Endothelial cell (in vitro differentiated cells): ENCODE measurements at regions not wholly inside any gene's neighbourhood (a gene's known extent, or its start where the extent isn't known, plus 50 kb on each side); places are given as distances from the start of the nearest gene placed in this dataset.

Experiments used
- DNase-seq: peaks from one replicate; pipeline ENCODE4 v3.0.0; 2021; ENCODE audit warnings: low spot score
- H3K27ac Mint-ChIP-seq: one replicate; pipeline ENCODE4 v1.8.0; 2021; ENCODE audit warnings: mixed read lengths, inconsistent platforms; ENCODE audit not compliant: unreplicated experiment
- H3K27me3 Mint-ChIP-seq: one replicate; pipeline ENCODE4 v1.8.0; 2021; ENCODE audit warnings: mild to moderate bottlenecking, moderate library complexity, mixed read lengths, inconsistent platforms; ENCODE audit not compliant: unreplicated experiment
- H3K36me3 Mint-ChIP-seq: one replicate; pipeline ENCODE4 v1.8.0; 2021; ENCODE audit warnings: mild to moderate bottlenecking, low read depth, mixed read lengths, inconsistent platforms; ENCODE audit not compliant: unreplicated experiment
- H3K4me1 Mint-ChIP-seq: one replicate; pipeline ENCODE4 v1.8.0; 2021; ENCODE audit warnings: mild to moderate bottlenecking, mixed read lengths, inconsistent platforms; ENCODE audit not compliant: unreplicated experiment
- H3K4me3 Mint-ChIP-seq: one replicate; pipeline ENCODE4 v1.8.0; 2021; ENCODE audit warnings: mild to moderate bottlenecking, mixed read lengths, inconsistent platforms; ENCODE audit not compliant: unreplicated experiment
- H3K9me3 Mint-ChIP-seq: one replicate; pipeline ENCODE4 v1.8.0; 2021; ENCODE audit warnings: mixed read lengths, inconsistent platforms; ENCODE audit not compliant: unreplicated experiment
- TF ChIP-seq, protein P1 (sequence below): fragments of 200-600 bp; sonication (generic); IDR thresholded peaks from one replicate; pipeline ENCODE4 v1.5.0; 2021; ENCODE audit warnings: antibody characterized with exemption; ENCODE audit not compliant: unreplicated experiment

DNA sequence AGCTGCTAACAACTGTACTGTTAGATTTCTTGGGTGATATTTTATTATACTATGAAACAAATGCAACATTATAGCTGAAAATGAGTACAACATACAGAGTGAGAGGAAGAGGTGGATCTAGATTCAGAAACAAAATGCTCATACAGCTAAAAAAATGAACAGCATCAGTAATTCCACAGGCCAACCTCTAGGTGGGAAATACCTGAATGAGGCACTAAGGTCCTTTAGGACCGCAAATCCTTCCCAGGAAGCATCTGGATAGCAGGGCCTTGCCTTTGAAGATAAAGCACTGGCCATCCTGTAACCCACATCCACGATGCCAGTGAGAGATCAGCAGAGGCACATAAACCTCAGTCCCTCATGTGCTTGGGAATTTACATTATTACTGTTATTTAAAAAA is 310.8 kb downstream of the YTHDC2 start:
- no peak for DNase-seq
- H3K4me3 Mint-ChIP-seq, result no peak overlapping the region
- H3K36me3 Mint-ChIP-seq, result no peaks in the 10 kb centered on the region
- no peaks in the 10 kb centered on the region for H3K9me3 Mint-ChIP-seq
- TF ChIP-seq, protein P1, sequence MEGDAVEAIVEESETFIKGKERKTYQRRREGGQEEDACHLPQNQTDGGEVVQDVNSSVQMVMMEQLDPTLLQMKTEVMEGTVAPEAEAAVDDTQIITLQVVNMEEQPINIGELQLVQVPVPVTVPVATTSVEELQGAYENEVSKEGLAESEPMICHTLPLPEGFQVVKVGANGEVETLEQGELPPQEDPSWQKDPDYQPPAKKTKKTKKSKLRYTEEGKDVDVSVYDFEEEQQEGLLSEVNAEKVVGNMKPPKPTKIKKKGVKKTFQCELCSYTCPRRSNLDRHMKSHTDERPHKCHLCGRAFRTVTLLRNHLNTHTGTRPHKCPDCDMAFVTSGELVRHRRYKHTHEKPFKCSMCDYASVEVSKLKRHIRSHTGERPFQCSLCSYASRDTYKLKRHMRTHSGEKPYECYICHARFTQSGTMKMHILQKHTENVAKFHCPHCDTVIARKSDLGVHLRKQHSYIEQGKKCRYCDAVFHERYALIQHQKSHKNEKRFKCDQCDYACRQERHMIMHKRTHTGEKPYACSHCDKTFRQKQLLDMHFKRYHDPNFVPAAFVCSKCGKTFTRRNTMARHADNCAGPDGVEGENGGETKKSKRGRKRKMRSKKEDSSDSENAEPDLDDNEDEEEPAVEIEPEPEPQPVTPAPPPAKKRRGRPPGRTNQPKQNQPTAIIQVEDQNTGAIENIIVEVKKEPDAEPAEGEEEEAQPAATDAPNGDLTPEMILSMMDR, result peak; percentile 50
- no peaks in the 10 kb centered on the region for H3K4me1 Mint-ChIP-seq
- H3K27ac Mint-ChIP-seq, result no peak overlapping the region
- no peaks in the 10 kb centered on the region for H3K27me3 Mint-ChIP-seq

DNA sequence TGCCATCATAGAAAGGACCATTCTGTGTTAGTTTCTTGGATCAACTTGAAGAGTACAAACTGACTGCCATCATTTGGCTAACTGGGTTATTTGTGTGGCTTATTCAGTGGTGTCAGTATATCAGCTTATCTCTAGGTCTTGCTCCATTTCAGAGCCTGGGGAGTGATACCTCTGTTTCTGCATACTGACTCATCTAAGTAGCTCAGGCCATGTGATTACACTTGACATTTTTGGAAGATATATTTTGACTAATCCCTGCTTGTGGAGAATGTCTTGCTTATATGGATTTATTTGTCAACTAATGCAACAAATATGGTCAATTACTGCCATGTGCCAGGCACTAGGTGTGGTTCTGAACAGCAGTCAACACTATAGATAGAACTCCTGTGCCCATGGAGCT is 311.7 kb downstream of the YTHDC2 start:
- no peaks in the 10 kb centered on the region for H3K27me3 Mint-ChIP-seq
- no peak overlapping the region for H3K4me3 Mint-ChIP-seq
- H3K36me3 Mint-ChIP-seq, result no peaks in the 10 kb centered on the region
- H3K27ac Mint-ChIP-seq, result no peak overlapping the region
- TF ChIP-seq, protein P1, result no peak
- DNase-seq, result no peak
- no peaks in the 10 kb centered on the region for H3K9me3 Mint-ChIP-seq
- H3K4me1 Mint-ChIP-seq, result no peaks in the 10 kb centered on the region

DNA sequence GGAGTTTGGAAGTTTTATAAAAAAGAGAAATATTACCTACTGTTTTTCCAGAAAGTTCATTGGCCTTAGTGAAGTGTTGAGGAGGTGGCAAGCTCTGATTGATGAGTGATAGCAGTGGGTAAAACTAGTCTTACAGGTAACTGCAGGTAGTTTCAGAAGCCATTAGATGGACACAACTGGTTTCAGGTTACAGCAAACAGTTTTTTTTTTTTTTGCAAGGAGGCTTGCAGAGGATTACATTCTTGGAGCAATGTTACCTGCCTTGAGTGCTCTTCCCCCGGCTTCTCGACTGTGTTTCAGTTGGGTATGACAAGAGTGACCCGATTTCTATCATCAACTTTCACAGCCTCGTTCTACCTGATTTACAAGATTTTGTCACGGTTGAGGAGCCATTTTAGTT is 333.4 kb downstream of the YTHDC2 start:
- DNase-seq, result no peak
- no peaks in the 10 kb centered on the region for H3K9me3 Mint-ChIP-seq
- no peaks in the 10 kb centered on the region for H3K4me1 Mint-ChIP-seq
- H3K4me3 Mint-ChIP-seq, result no peak overlapping the region
- no peak overlapping the region for H3K27ac Mint-ChIP-seq
- TF ChIP-seq, protein P1, result no peak
- H3K36me3 Mint-ChIP-seq, result no peaks in the 10 kb centered on the region
- H3K27me3 Mint-ChIP-seq, result no peaks in the 10 kb centered on the region

DNA sequence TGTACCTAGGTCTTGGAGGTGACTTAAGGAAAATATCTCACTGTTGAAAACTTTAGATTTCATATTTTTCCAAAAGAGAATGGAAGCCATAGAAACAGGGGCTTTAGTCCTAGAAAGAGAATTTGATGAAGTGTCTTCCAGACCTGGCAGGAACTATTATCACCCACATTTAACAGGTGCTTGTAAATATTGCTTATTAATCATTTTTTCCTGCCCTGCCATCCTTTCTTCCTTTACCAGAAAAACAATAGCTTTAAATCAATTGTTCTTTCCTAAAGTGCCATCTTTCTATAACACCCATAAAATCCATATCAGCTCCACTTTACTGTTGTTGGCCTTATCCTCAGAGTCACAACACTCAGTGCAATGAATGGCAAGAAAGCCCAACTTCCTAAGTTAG is 350.9 kb downstream of the YTHDC2 start:
- no peak for DNase-seq
- no peaks in the 10 kb centered on the region for H3K4me1 Mint-ChIP-seq
- H3K27me3 Mint-ChIP-seq, result no peaks in the 10 kb centered on the region
- H3K36me3 Mint-ChIP-seq, result no peaks in the 10 kb centered on the region
- H3K9me3 Mint-ChIP-seq, result no peaks in the 10 kb centered on the region
- H3K27ac Mint-ChIP-seq, result no peak overlapping the region
- no peak overlapping the region for H3K4me3 Mint-ChIP-seq
- TF ChIP-seq, protein P1, result no peak

DNA sequence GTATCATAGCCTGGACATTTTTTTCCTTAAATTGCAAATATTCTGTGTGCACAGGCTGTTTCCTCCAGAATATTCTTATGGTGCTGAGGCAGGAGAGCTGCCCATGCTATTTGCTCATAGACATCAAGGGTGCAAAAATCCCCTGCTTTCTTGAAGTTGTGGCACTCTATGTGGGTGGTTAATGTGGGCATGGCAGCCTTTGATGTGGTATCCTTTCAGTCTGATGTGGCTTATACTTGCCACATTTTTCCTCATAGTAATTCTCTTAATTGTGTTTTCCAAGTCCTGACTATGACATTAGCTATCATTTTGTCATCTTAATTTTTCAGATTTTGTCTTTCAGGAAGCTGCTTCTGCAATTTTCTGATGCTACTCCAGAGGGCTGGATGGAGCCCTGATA is 353.3 kb downstream of the YTHDC2 start:
- Mint-ChIP-seq H3K27me3 (no peaks in the 10 kb centered on the region), H3K9me3 (no peaks in the 10 kb centered on the region), H3K4me1 (no peaks in the 10 kb centered on the region), H3K4me3 (no peak overlapping the region), H3K36me3 (no peaks in the 10 kb centered on the region), H3K27ac (no peak overlapping the region)
- DNase-seq, result no peak
- TF ChIP-seq, protein P1, result no peak
